GM18858 (cell line): ENCODE measurements at regions not wholly inside any gene's neighbourhood (a gene's known extent, or its start where the extent isn't known, plus 50 kb on each side); places are given as distances from the start of the nearest gene placed in this dataset.

Experiments
- ATAC-seq: cut with Tn5 transposase; IDR thresholded peaks from one replicate; pipeline ENCODE4 v1.9.1; 2021; ENCODE audit not compliant: unreplicated experiment

DNA sequence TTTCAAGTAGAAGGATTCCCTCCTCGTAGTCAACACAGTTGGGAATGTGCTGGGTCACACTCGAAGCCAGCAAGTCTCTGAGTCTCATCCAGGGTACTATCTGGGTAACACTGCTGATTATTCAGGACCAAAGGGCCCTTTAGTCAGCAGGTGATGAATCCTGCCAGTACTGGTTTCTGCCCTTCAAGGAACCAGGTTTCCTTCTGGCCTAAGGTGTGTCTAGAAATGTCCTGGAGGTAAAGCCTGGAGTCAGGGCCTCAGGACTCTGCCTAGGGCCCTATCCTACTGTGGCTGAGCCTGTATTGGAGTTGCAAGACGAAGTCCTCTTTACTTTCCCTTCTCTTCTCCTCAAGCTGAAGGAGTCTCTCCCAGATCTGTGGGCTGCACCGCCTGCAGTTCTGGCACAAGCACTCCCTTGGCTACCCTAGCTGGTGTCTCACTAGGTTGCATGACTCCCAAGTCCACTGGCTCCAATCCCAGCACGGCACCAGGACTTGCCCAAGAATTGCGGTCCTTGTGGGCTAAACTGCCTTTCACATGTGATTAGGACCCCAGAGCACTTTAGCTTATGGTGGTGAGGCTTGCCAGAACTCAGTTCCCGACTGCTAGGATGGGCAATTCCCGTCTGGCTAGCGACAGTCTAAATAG lies 193.7 kb upstream of the PDE3A start:
- no peak for ATAC-seq

DNA sequence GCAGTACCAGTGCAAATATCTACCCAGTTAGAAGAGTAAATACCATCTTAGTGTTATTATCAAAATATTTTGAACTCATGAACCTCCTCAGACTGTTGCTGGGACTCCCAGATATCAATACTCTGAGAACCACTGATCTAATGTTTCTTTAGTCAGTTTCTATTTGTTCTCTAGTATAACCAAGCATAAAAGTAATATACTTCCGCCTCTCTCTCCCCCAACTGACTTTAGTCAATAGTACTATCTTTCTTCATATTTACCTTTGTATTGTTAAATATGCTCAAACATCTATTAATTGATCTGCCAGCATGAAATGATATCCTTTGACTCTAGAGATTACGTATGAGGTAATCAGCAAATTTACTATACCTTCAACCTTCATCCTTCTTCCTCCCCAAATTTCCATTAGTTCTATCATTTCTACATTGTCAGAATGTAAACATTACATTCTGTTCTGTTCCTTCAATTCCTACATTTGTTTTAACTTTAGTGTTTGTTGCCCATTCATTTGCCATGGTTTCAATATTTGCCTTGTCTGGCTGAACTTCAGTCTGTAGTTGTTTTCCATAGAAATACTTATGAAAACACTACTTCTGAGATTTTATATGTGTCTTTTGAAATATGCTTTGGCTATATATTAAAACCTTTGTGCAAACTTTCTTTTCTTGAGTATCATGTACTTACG lies 192.5 kb upstream of the PDE3A start:
- no peak for ATAC-seq

- ATAC-seq, result no peak
Measured at GRCh38 chr12:20181416-20182180, 186.7 kb upstream of the PDE3A start.

DNA sequence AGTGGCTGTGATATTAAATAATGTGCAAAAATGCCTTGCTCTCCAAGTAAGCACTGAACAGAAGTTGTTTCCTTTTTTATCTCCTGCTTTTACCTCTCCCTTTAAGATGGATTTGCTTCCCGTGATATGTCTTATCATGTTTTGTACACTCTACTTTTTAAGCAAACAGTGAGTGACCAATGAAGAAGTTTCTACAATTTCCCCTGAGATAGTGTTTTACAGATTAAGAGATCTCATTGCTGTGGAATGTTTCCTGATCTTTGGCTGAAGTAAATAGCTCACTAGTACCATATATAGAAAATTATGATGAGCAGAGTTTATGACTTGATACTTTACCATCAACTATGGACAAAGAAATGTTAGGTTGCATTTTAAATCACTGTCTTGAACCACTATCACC lies 184.8 kb upstream of the PDE3A start:
- ATAC-seq, result no peak

GRCh38 chr12:20184514-20184913 lies 183.8 kb upstream of the PDE3A start:
- no peak for ATAC-seq

- no peak for ATAC-seq
Measured at GRCh38 chr12:20187456-20187855, 180.9 kb upstream of the PDE3A start.

- ATAC-seq, result no peak
Measured at GRCh38 chr12:20188930-20189653, 179.2 kb upstream of the PDE3A start.

GRCh38 chr12:20189767-20190166 lies 178.6 kb upstream of the PDE3A start:
- no peak for ATAC-seq

- ATAC-seq, result no peak
Measured at GRCh38 chr12:20194171-20194570, 174.2 kb upstream of the PDE3A start.

- ATAC-seq, result no peak
Measured at GRCh38 chr12:20196767-20197166, 171.6 kb upstream of the PDE3A start.

DNA sequence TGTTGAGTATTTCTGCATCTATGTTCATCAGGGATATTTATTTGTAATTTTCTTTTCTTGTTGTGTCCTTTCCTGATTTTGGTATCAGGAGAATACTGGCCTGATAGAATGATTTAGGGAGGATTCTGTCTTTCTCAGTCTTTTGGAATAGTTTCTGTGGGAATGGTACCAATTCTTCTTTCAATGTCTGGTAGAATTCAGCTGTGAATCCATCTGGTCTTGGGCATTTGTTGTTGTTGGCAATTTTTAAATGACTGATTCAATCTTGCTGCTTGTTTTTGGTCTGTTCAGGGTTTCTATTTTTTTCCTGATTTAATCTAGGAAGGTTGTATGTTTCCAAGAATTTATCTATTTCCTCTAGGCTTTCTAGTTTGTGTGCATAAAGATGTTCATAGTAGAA lies 170.9 kb upstream of the PDE3A start:
- no peak for ATAC-seq

DNA sequence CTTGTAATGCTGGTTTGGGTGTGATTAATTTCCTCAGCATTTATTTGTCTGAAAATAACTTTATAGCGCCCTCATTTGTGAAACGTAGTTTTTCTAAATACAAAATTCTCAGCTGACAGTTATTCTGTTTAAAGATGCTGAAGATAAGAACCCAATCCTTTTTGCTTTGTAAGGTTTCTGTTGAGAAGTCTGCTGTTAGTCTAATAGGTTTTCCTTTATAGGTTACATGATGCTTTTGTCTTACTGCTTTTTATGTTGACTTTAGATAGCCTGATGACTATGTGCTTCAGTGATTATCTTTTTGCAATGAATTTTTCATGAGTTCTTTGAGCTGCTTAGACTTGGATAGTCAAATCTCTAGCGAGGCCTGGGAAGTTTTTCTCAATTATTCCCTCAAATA lies 168.6 kb upstream of the PDE3A start:
- ATAC-seq, result no peak

- no peak for ATAC-seq
Measured at GRCh38 chr12:20201733-20202132, 166.6 kb upstream of the PDE3A start.

- no peak for ATAC-seq
Measured at GRCh38 chr12:20205854-20206253, 162.5 kb upstream of the PDE3A start.

DNA sequence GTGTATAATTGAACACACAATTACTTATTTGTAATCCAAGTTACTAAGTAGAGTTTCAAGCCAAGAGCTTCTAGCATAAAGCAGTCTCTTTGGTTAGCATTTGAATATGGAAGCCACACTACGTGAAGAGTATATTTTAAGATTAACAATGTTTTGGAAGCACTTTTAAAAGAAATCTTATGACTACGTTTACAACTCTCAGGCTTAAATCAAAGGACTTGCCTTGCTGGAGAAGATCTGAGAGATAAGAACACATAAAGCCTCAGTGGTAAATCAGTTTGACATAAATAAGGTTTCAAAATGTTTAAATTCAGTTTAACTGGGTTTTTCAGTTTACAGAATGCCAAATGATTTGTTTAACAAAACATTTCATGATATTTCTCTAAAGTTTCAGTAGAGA lies 161.9 kb upstream of the PDE3A start:
- ATAC-seq, result no peak

DNA sequence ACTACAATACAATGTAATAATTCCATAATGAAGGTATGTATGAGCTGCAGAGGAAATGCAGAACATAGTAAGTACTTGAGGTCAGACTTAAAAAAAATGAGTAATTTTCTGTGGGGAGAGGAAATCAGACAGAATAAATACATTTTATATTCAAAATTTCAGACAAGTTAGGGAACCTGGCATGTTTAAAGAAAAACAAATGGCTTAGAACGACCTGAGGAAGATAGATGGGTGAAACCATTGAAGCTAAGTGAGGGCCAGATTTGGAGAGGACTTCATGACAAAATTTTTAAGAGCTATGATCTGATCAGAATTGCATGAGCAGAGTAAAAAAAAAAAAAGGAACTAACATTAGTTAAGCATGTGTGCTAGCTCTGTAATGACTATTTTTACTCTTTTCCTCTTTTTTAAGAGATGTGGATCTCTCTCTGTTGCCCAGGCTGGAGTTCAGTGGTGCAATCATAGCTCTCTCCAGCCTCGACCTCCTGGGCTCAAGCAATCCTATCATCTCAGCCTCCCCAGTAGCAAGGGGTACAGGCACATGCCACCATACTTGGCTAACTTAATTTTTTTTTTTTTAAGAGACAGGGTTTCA lies 157.6 kb upstream of the PDE3A start:
- no peak for ATAC-seq

DNA sequence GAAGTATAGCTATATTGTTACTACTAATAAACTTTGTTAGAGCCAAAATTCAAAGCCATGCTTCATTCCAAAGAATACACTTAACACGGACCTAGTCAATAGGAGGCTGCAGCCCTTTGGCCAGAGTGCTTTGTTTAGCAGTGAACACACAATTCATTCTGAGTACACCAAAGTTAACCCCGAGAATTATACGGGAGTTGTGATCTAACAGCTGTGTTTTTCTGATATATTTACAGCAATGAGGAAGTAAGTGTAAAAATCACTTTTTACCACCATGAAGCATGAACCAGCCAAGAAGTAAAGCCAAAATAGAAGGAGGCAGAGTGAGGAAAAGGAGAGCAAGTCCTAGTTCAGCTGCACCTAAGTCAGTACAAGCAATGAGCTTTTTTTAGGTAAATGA lies 156.8 kb upstream of the PDE3A start:
- no peak for ATAC-seq

GRCh38 chr12:20211981-20212421 lies 156.3 kb upstream of the PDE3A start:
- no peak for ATAC-seq

DNA sequence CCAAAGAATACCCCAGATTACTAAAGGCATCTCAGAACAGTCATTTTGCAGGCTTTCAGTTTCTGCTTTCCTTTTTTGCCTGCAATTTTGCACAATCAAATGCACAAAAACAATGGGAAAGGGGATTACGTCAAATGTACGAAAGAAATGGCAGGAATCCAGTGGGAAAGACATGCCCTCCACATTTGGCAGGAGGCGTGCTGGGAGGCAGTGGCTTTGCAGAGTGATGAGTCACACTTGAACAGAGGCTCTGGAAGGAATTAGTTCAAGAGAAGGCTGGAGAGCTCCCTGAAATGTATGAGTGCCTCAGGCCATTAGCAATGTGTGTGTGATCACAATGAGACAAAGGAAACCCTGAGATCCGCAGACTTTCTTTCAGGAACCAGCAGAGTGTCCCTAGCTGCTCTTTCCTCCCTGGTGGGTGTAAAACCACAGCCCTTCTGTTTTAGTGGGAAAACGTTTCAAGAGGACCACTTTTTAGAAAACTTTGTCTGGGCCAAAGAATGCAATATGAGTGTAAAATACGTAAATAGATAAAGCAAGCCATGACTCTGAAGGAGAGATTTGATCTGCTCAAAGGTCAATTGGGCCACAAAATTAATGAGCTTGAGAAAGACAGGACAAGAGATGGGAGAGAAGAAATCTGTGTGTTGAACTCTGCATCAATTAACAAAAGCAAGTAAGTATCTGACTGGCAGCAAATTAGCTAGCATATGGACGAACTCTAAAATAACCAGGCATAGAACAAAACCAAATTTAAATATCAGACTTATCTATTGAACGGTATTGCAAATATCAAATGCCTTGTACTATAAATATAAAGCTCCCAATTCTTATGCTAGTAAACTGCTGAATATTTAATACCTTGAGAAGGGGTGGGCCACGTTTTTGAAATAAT lies 155.4 kb upstream of the PDE3A start:
- no peak for ATAC-seq
